ENCODE measurements at regions not wholly inside any gene's neighbourhood (a gene's known extent, or its start where the extent isn't known, plus 50 kb on each side); places are given as distances from the start of the nearest gene placed in this dataset.
A peak's percentile ranks its signal among the peaks of the same experiment; 100 is the strongest.

DNA sequence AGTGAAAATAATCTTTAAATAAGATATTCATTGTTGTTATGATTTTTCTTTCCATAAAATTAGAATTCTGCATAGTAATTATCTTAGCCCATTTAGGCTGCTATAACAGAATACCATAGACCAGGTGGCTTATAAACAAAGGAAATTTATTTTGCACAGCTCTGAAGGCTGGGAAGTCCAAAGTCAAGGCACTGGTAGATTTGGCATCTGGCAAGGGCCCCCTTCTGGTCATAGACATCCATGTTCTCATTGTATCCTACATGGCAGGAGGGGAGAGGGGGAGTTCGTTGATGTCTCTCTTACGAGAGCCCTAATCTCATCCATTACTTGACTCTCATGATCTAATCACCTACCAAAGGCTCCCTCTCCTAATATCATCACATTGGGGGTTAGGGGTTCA lies 175.0 kb upstream of the CCN2 start:
- H3K4me3 ChIP-seq (ENCODE audit: extremely low read depth in 1 of 4, insufficient read depth in 2 of 4, low read depth in 3 of 4, low read length in 4 of 4): no peak overlapping the region
- no peak overlapping the region for H4K91ac ChIP-seq (replicated peaks; ENCODE audit: insufficient read length, low read length)
- H3K79me2 ChIP-seq (ENCODE audit: control insufficient read depth in 1 of 2, insufficient read depth in 2 of 2, low read length in 2 of 2): no peaks in the 10 kb centered on the region
- H3K27me3 ChIP-seq (replicated peaks in 1 of 4; ENCODE audit: control insufficient read depth in 3 of 4, extremely low read depth in 1 of 4, insufficient read depth in 3 of 4, low read length in 3 of 4): no peaks in the 10 kb centered on the region; a peak in 1 of 7 replicates
- WGBS, 2 experiments (ENCODE audit: extremely low coverage in 1 of 2, insufficient coverage in 1 of 2, insufficient read length in 1 of 2, insufficient replicate concordance in 2 of 2, low coverage in 1 of 2, low lambda C conversion rate in 2 of 2, missing lambda C conversion rate in 1 of 2): 91% methylated on average over 2 of the region's 2 CpGs; no CpG with 5 or more reads in 1 of the 2 experiments
- no peak overlapping the region for H2AFZ ChIP-seq (ENCODE audit: low read length)
- H3K4me2 ChIP-seq (ENCODE audit: insufficient read depth in 1 of 2, low read depth in 2 of 2, low read length in 2 of 2): no peak overlapping the region
- H2AK5ac ChIP-seq (ENCODE audit: low read depth, low read length): no peak overlapping the region
- H4K8ac ChIP-seq (ENCODE audit: extremely low read depth, insufficient read depth, low read length): no peak overlapping the region
- H3K9ac ChIP-seq (replicated peaks in 1 of 4; ENCODE audit: extremely low read depth in 1 of 4, low read depth in 3 of 4, low read length in 3 of 4): no peak overlapping the region
- H2BK20ac ChIP-seq (ENCODE audit: low read length): no peak overlapping the region
- no peak overlapping the region for H2BK120ac ChIP-seq (replicated peaks; ENCODE audit: low read depth, low read length)
- H2BK15ac ChIP-seq (ENCODE audit: low read length): no peak overlapping the region
- DNase-seq (ENCODE audit: low read depth in 1 of 2, low spot score in 2 of 2) (no peak), FAIRE-seq (no peak)
- no peaks in the 10 kb centered on the region for H3K9me3 ChIP-seq (ENCODE audit: insufficient read depth in 2 of 2, low read depth in 1 of 2, low read length in 1 of 2)
- TF ChIP-seq, protein P1, sequence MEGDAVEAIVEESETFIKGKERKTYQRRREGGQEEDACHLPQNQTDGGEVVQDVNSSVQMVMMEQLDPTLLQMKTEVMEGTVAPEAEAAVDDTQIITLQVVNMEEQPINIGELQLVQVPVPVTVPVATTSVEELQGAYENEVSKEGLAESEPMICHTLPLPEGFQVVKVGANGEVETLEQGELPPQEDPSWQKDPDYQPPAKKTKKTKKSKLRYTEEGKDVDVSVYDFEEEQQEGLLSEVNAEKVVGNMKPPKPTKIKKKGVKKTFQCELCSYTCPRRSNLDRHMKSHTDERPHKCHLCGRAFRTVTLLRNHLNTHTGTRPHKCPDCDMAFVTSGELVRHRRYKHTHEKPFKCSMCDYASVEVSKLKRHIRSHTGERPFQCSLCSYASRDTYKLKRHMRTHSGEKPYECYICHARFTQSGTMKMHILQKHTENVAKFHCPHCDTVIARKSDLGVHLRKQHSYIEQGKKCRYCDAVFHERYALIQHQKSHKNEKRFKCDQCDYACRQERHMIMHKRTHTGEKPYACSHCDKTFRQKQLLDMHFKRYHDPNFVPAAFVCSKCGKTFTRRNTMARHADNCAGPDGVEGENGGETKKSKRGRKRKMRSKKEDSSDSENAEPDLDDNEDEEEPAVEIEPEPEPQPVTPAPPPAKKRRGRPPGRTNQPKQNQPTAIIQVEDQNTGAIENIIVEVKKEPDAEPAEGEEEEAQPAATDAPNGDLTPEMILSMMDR (IDR thresholded peaks at IDR 0.05; ENCODE audit: control extremely low read depth in 1 of 3, insufficient read depth in 1 of 3, low read depth in 1 of 3, low read length in 3 of 3): peak in 1 of 3 experiments; percentile 11; a peak in 1 of 4 replicates
- no peak for TF ChIP-seq NANOG (IDR thresholded peaks at IDR 0.05; ENCODE audit: insufficient read depth, low read depth, low read length, poor library complexity, severe bottlenecking)
- H3K36me3 ChIP-seq (ENCODE audit: control insufficient read depth in 2 of 4, insufficient read depth in 4 of 4, low read length in 3 of 4): no peaks in the 10 kb centered on the region
- no peaks in the 10 kb centered on the region for H4K20me1 ChIP-seq (replicated peaks in 1 of 2; ENCODE audit: control insufficient read depth in 1 of 2, insufficient read depth in 2 of 2, low read length in 2 of 2)
- ChIA-PET CTCF (ENCODE audit: partially characterized antibody) (no interaction called here), POLR2A (ENCODE audit: partially characterized antibody) (no interaction called here)
- H3K18ac ChIP-seq (ENCODE audit: extremely low read depth, low read length): no peak overlapping the region
- no peak overlapping the region for H2BK5ac ChIP-seq (ENCODE audit: low read depth, low read length)
- no peak overlapping the region for H2BK12ac ChIP-seq (ENCODE audit: low read depth, low read length)
- no peaks in the 10 kb centered on the region for H3K23me2 ChIP-seq (ENCODE audit: low read depth, low read length)
- no peak overlapping the region for H3K56ac ChIP-seq (replicated peaks; ENCODE audit: insufficient read length, low read depth, low read length)
- no peak overlapping the region for H3K4ac ChIP-seq (replicated peaks; ENCODE audit: insufficient read length, low read depth, low read length)
- no peaks in the 10 kb centered on the region for H3K79me1 ChIP-seq (ENCODE audit: low read depth, low read length)
- H3K27ac ChIP-seq (ENCODE audit: low read depth, low read length): no peak overlapping the region
- peaks cover 0 to 5% (median 1%) of the 10 kb centered on the region in 4 experiments; a peak in 3 of 7 replicates for H3K4me1 ChIP-seq (replicated peaks in 1 of 4; ENCODE audit: control insufficient read depth in 3 of 4, insufficient read depth in 4 of 4, low read length in 3 of 4)
- no peak overlapping the region for H4K5ac ChIP-seq (ENCODE audit: insufficient read length, low read depth, low read length)
- no peak overlapping the region for H3K23ac ChIP-seq (ENCODE audit: insufficient read length)
- no peak overlapping the region for H3K14ac ChIP-seq (ENCODE audit: insufficient read length)

Measured in H1 (cell line).